GM18870 (cell line): ENCODE measurements at regions not wholly inside any gene's neighbourhood (a gene's known extent, or its start where the extent isn't known, plus 50 kb on each side); places are given as distances from the start of the nearest gene placed in this dataset.
"Not testable (repeated sequence)": the region's sequence is repeated elsewhere in the genome, so short reads cannot be mapped to it uniquely, and the experiment has no call there.

ENCODE experiments used
- ATAC-seq: cut with Tn5 transposase; IDR thresholded peaks from one replicate; pipeline ENCODE4 v1.9.1; 2021; ENCODE audit warnings: moderate library complexity; ENCODE audit not compliant: unreplicated experiment

- no peak for ATAC-seq
Observed at GRCh38 chr4:111020961-111021360, 398.1 kb upstream of the PITX2 start.

GRCh38 chr4:111022758-111023157, 399.9 kb upstream of the PITX2 start:
- ATAC-seq = no peak

- no peak for ATAC-seq
Observed at GRCh38 chr4:111027526-111027925, 404.6 kb upstream of the PITX2 start.

GRCh38 chr4:111028795-111029194, 405.9 kb upstream of the PITX2 start:
- no peak for ATAC-seq

- no peak for ATAC-seq
Observed at GRCh38 chr4:111031001-111031579, 408.2 kb upstream of the PITX2 start.

GRCh38 chr4:111031596-111031995, 408.7 kb upstream of the PITX2 start:
- no peak for ATAC-seq

- no peak for ATAC-seq
Observed at GRCh38 chr4:111037591-111038360, 414.9 kb upstream of the PITX2 start.

GRCh38 chr4:111040904-111041303, 418.0 kb upstream of the PITX2 start:
- no peak for ATAC-seq

- ATAC-seq = no peak
Observed at GRCh38 chr4:111043286-111043685, 420.4 kb upstream of the PITX2 start.

- no peak for ATAC-seq
Observed at GRCh38 chr4:111045992-111046391, 423.1 kb upstream of the PITX2 start.

- ATAC-seq = peak; percentile 53
Observed at GRCh38 chr4:111046811-111047210, 423.9 kb upstream of the PITX2 start.

GRCh38 chr4:111048316-111048715, 425.4 kb upstream of the PITX2 start:
- ATAC-seq = no peak

- ATAC-seq = no peak
Observed at GRCh38 chr4:111064342-111064993, 441.6 kb upstream of the PITX2 start.

- ATAC-seq = no peak
Observed at GRCh38 chr4:111066001-111066400, 443.1 kb upstream of the PITX2 start.

GRCh38 chr4:111066447-111066846, 443.6 kb upstream of the PITX2 start:
- ATAC-seq = no peak

GRCh38 chr4:111066887-111067286, 444.0 kb upstream of the PITX2 start:
- no peak for ATAC-seq

GRCh38 chr4:111068883-111069282, 446.0 kb upstream of the PITX2 start:
- ATAC-seq = no peak

- no peak for ATAC-seq
Observed at GRCh38 chr4:111070390-111070789, 447.5 kb upstream of the PITX2 start.

- ATAC-seq = no peak
Observed at GRCh38 chr4:111074523-111075114, 451.7 kb upstream of the PITX2 start.

GRCh38 chr4:111076299-111076698, 453.4 kb upstream of the PITX2 start:
- ATAC-seq = not testable (repeated sequence)

GRCh38 chr4:111108153-111108552, 485.3 kb upstream of the PITX2 start:
- ATAC-seq = no peak

- ATAC-seq = no peak
Observed at GRCh38 chr4:111113591-111113990, 490.7 kb upstream of the PITX2 start.
